ENCODE measurements at regions not wholly inside any gene's neighbourhood (a gene's known extent, or its start where the extent isn't known, plus 50 kb on each side); places are given as distances from the start of the nearest gene placed in this dataset.

GRCh38 chr20:50395914-50396488 lies 114.2 kb upstream of the PTPN1 start:
- Mint-ChIP-seq H3K9me3 (no peaks in the 10 kb centered on the region), H3K4me1 (ENCODE audit: low read depth) (peaks cover 15% of the 10 kb centered on the region), H3K27me3 (no peaks in the 10 kb centered on the region), H3K27ac (no peak overlapping the region), H3K4me3 (no peak overlapping the region), H3K36me3 (ENCODE audit: low read depth) (no peaks in the 10 kb centered on the region)

GRCh38 chr20:50396623-50397022 lies 113.6 kb upstream of the PTPN1 start:
- Mint-ChIP-seq H3K4me3 (no peak overlapping the region), H3K27me3 (no peaks in the 10 kb centered on the region), H3K27ac (no peak overlapping the region), H3K4me1 (ENCODE audit: low read depth) (peaks cover 12% of the 10 kb centered on the region), H3K36me3 (ENCODE audit: low read depth) (no peaks in the 10 kb centered on the region), H3K9me3 (no peaks in the 10 kb centered on the region)

- Mint-ChIP-seq H3K27me3 (no peaks in the 10 kb centered on the region), H3K9me3 (no peaks in the 10 kb centered on the region), H3K27ac (no peak overlapping the region), H3K4me3 (no peak overlapping the region), H3K4me1 (ENCODE audit: low read depth) (peaks cover 8% of the 10 kb centered on the region), H3K36me3 (ENCODE audit: low read depth) (no peaks in the 10 kb centered on the region)
Observed at GRCh38 chr20:50397058-50397457, 113.1 kb upstream of the PTPN1 start.

- Mint-ChIP-seq H3K9me3 (no peaks in the 10 kb centered on the region), H3K27ac (no peak overlapping the region), H3K4me3 (no peak overlapping the region), H3K4me1 (ENCODE audit: low read depth) (peaks cover 3% of the 10 kb centered on the region), H3K27me3 (no peaks in the 10 kb centered on the region), H3K36me3 (ENCODE audit: low read depth) (no peaks in the 10 kb centered on the region)
Observed at GRCh38 chr20:50398064-50398463, 112.1 kb upstream of the PTPN1 start.

- Mint-ChIP-seq H3K4me3 (no peak overlapping the region), H3K27ac (no peak overlapping the region), H3K36me3 (ENCODE audit: low read depth) (no peaks in the 10 kb centered on the region), H3K4me1 (ENCODE audit: low read depth) (peaks cover 3% of the 10 kb centered on the region), H3K9me3 (no peaks in the 10 kb centered on the region), H3K27me3 (no peaks in the 10 kb centered on the region)
Observed at GRCh38 chr20:50398471-50398820, 111.7 kb upstream of the PTPN1 start.

- Mint-ChIP-seq H3K4me1 (ENCODE audit: low read depth) (peaks cover 3% of the 10 kb centered on the region), H3K27me3 (no peaks in the 10 kb centered on the region), H3K9me3 (no peaks in the 10 kb centered on the region), H3K36me3 (ENCODE audit: low read depth) (no peaks in the 10 kb centered on the region), H3K27ac (no peak overlapping the region), H3K4me3 (no peak overlapping the region)
Observed at GRCh38 chr20:50398821-50399554, 111.2 kb upstream of the PTPN1 start.

- Mint-ChIP-seq H3K36me3 (ENCODE audit: low read depth) (no peaks in the 10 kb centered on the region), H3K4me3 (no peak overlapping the region), H3K4me1 (ENCODE audit: low read depth) (peaks cover 3% of the 10 kb centered on the region), H3K27ac (no peak overlapping the region), H3K27me3 (no peaks in the 10 kb centered on the region), H3K9me3 (no peaks in the 10 kb centered on the region)
Observed at GRCh38 chr20:50399555-50399916, 110.6 kb upstream of the PTPN1 start.

- H3K27ac Mint-ChIP-seq, result no peak overlapping the region
- no peaks in the 10 kb centered on the region for H3K9me3 Mint-ChIP-seq
- no peaks in the 10 kb centered on the region for H3K4me1 Mint-ChIP-seq (ENCODE audit: low read depth)
- H3K27me3 Mint-ChIP-seq, result no peaks in the 10 kb centered on the region
- no peaks in the 10 kb centered on the region for H3K36me3 Mint-ChIP-seq (ENCODE audit: low read depth)
- no peak overlapping the region for H3K4me3 Mint-ChIP-seq
Observed at GRCh38 chr20:50399917-50400704, 110.1 kb upstream of the PTPN1 start.

- H3K27ac Mint-ChIP-seq, result no peak overlapping the region
- no peaks in the 10 kb centered on the region for H3K9me3 Mint-ChIP-seq
- no peaks in the 10 kb centered on the region for H3K4me1 Mint-ChIP-seq (ENCODE audit: low read depth)
- H3K27me3 Mint-ChIP-seq, result peaks cover 3% of the 10 kb centered on the region
- H3K4me3 Mint-ChIP-seq, result no peak overlapping the region
- H3K36me3 Mint-ChIP-seq (ENCODE audit: low read depth), result no peaks in the 10 kb centered on the region
Observed at GRCh38 chr20:50400705-50401586, 109.2 kb upstream of the PTPN1 start.

GRCh38 chr20:50401587-50402418 lies 108.4 kb upstream of the PTPN1 start:
- no peaks in the 10 kb centered on the region for H3K36me3 Mint-ChIP-seq (ENCODE audit: low read depth)
- no peaks in the 10 kb centered on the region for H3K4me1 Mint-ChIP-seq (ENCODE audit: low read depth)
- no peaks in the 10 kb centered on the region for H3K9me3 Mint-ChIP-seq
- H3K27me3 Mint-ChIP-seq, result peaks cover 7% of the 10 kb centered on the region
- H3K27ac Mint-ChIP-seq, result peak overlapping the region; percentile 4
- H3K4me3 Mint-ChIP-seq, result no peak overlapping the region

- Mint-ChIP-seq H3K36me3 (ENCODE audit: low read depth) (no peaks in the 10 kb centered on the region), H3K27me3 (peaks cover 7% of the 10 kb centered on the region), H3K4me1 (ENCODE audit: low read depth) (no peaks in the 10 kb centered on the region), H3K4me3 (no peak overlapping the region), H3K9me3 (no peaks in the 10 kb centered on the region), H3K27ac (no peak overlapping the region)
Observed at GRCh38 chr20:50403565-50404418, 106.4 kb upstream of the PTPN1 start.

- no peaks in the 10 kb centered on the region for H3K36me3 Mint-ChIP-seq (ENCODE audit: low read depth)
- H3K4me1 Mint-ChIP-seq (ENCODE audit: low read depth), result no peaks in the 10 kb centered on the region
- H3K27ac Mint-ChIP-seq, result no peak overlapping the region
- no peak overlapping the region for H3K4me3 Mint-ChIP-seq
- peaks cover 7% of the 10 kb centered on the region for H3K27me3 Mint-ChIP-seq
- H3K9me3 Mint-ChIP-seq, result no peaks in the 10 kb centered on the region
Observed at GRCh38 chr20:50404419-50405234, 105.6 kb upstream of the PTPN1 start.

Data from stimulated activated naive CD8-positive, alpha-beta T cell treated with anti-CD3 and anti-CD28 coated beads, Interleukin-15, Interleukin-2, amounts not matched to agents 100 ng/mL and 50 ng/mL, for 24 hours (primary cell).